Heart left ventricle (tissue), 16 donors: ENCODE measurements at regions not wholly inside any gene's neighbourhood (a gene's known extent, or its start where the extent isn't known, plus 50 kb on each side); places are given as distances from the start of the nearest gene placed in this dataset.
A peak's percentile ranks its signal among the peaks of the same experiment; 100 is the strongest.

Source experiments
- ATAC-seq, 4 donors: fragments of 200-7000 bp; cut with Tn5 transposase; one replicate each; pipeline ENCODE4 v1.9.1; 2020 to 2022; ENCODE audit warnings: moderate library complexity in 4 of 4, mild to moderate bottlenecking in 3 of 4, moderate number of reproducible peaks in 1 of 4
- DNase-seq, 5 donors: peaks; one replicate each; pipeline ENCODE4 v3.0.0-alpha.2; 2020
- H3K27ac ChIP-seq, 12 donors: fragments of 200-600 bp; sonication (generic) in 4 of 12; one replicate each; pipeline versions ENCODE4 v1.5.0 to v1.8.0; 2016 to 2022; ENCODE audit warnings: mild to moderate bottlenecking in 2 of 12
- H3K27me3 ChIP-seq, 9 donors: fragments of 200-600 bp; sonication (generic) in 2 of 9; one replicate each; pipeline versions ENCODE4 v1.5.1 to v1.8.0; 2016 to 2022; ENCODE audit warnings: mild to moderate bottlenecking in 3 of 9
- H3K36me3 ChIP-seq, 9 donors: fragments of 200-600 bp; sonication (generic) in 2 of 9; one replicate each; pipeline versions ENCODE4 v1.5.0 to v1.8.0; 2018 to 2022; ENCODE audit warnings: mild to moderate bottlenecking in 2 of 9
- H3K4me1 ChIP-seq, 12 donors: fragments of 200-600 bp; sonication (generic) in 4 of 12; one replicate each; pipeline versions ENCODE4 v1.5.0 to v1.8.0; 2016 to 2022; ENCODE audit warnings: mild to moderate bottlenecking in 3 of 12
- H3K4me3 ChIP-seq, 12 donors: fragments of 200-600 bp; sonication (generic) in 4 of 12; one replicate each; pipeline versions ENCODE4 v1.5.0 to v1.8.0; 2017 to 2022; ENCODE audit warnings: mild to moderate bottlenecking in 9 of 12, moderate library complexity in 4 of 12
- H3K9me3 ChIP-seq, 12 donors: fragments of 200-600 bp; sonication (generic) in 4 of 12; one replicate each; pipeline versions ENCODE4 v1.5.0 to v1.8.0; 2016 to 2022; ENCODE audit warnings: mild to moderate bottlenecking in 1 of 12
- CTCF ChIP-seq, 12 donors: fragments of 200-600 bp; sonication (generic) in 4 of 12; IDR thresholded peaks; one replicate each; pipeline versions ENCODE4 v1.5.0 to v1.8.0; 2018 to 2022; ENCODE audit warnings: antibody characterized with exemption in 12 of 12, mild to moderate bottlenecking in 5 of 12
- POLR2A ChIP-seq, 2 donors: fragments of 450-650 bp; IDR thresholded peaks; one replicate each; pipeline ENCODE4 v1.6.1; 2017; ENCODE audit warnings: antibody characterized with exemption in 2 of 2, mild to moderate bottlenecking in 2 of 2, moderate library complexity in 2 of 2
- WGBS, 4 donors: extraction: QIAGEN DNeasy Blood & Tissue Kit in 2 of 4; methylation state at CpG; one replicate each; pipeline versions ENCODE4 v1.1.5 to v1.1.7; 2013 to 2018; 5-methylcytosine and 5-hydroxymethylcytosine counted together
- intact Hi-C, 10 donors: fragments of 100-400 bp; cut with DNase I; formaldehyde crosslinking; loops; one replicate each; pipeline versions ENCODE4 v1.11.1 to v1.14.2; 2022
- donor health status: ischemic (EF 13 %, LVEDD 7.1; RV severe dilation, severe dysfunction).
- donor health status: healthy with polysubstance abuse.
- donor health status: DM: no; HTN: yes; CAD: no.
- donor health status: DM: no; HTN: no; CAD: no.
- donor health status: ischemic (EF 25% LVEDD 6.9; RV normal size, moderate dysfunction).
- donor health status: ischemic (EF 25% LVEDD 5.7; RV mildly dilated, moderate dysfunction).
- donor health status: healthy.
- donor health status: DM: yes; HTN: yes; CAD: no.
- donor health status: ischemic (EF 35%, LVEDD 5.7; RV mildly dilated, moderate dysfunction).
- donor health status: nonischemic (EF 11% LVEDD 7.7; RV severe dilation, severe dysfunction).
- donor health status: DM: yes; HTN: yes; CAD: no.
- donor health status: PGD.
- donor health status: ischemic (EF 29% LVEDD 5.4; RV normal size, mild dysfunction).
- donor health status: nonischemic (EF 23%, LVEDD 6.1; RV moderate dilation, normal function).

DNA sequence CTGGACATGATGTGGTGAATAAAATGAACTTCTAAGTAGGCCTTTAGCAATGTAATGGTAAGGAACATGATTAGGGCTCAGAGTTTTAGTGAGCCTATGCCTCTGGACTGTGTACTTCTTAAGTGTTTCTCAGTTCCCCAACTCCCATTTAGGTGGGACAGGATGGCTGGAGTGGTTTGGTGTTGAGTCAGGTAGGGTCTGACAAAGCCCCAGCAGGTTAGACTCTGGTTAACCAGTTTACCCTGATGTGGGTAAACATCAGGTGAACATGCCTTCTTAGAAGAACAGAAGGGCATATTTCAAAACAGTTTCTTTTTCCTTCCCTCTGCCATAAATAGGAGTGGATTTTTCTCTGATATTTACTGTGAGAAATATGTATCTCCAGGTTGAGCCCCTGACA, 1548.7 kb downstream of the GRIK2 start:
- H3K36me3 ChIP-seq = no peaks in the 10 kb centered on the region
- TF ChIP-seq CTCF (IDR thresholded peaks at IDR 0.05) = no peak
- TF ChIP-seq POLR2A (IDR thresholded peaks at IDR 0.05) = no peak
- no peaks in the 10 kb centered on the region for H3K9me3 ChIP-seq
- DNase-seq (no peak), ATAC-seq (no peak)
- intact Hi-C loops = no loop called here
- H3K27ac ChIP-seq = no peak overlapping the region
- H3K4me3 ChIP-seq = no peak overlapping the region
- H3K4me1 ChIP-seq = no peaks in the 10 kb centered on the region
- no peaks in the 10 kb centered on the region for H3K27me3 ChIP-seq

DNA sequence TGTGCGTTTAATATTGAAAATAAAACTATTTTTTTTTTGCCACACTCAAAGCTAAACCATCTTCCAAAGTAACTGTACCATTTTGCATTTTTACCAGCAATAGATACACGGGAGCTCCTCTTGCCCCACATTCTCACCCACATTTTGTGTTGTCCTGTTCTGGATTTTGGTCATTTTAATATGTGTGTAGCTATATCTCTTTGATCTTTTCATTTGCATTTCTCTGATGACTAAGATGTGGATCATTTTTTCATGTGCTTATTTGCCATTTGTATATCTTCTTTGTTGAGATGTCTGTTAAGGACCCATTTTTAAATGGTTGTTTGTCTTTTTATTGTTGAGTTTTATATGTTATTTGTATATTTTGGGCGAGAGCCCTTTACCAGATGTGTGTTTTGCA, 1543.5 kb downstream of the GRIK2 start:
- intact Hi-C loops = no loop called here

DNA sequence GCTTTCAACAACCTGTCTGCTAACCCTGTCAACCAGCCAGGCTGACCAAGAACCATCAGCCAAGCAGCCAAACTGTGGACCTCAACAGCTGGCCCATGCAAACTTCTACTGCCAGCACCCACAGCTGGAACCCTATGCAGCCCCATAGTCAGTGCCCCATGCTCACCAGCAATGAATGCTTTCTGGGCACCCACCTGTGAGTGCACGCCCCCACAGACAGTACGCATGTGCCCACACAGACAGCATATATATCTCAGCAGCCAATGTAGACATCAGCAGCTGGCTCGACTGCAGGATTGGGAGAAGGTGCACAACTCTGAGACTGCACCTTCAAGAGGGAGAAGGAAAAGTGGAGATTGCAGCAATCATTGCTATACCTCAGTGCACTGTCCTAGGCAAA, 1534.6 kb downstream of the GRIK2 start:
- Histone ChIP-seq H3K27ac (no peak overlapping the region), H3K36me3 (no peaks in the 10 kb centered on the region), H3K4me1 (no peaks in the 10 kb centered on the region), H3K4me3 (no peak overlapping the region), H3K9me3 (no peaks in the 10 kb centered on the region), H3K27me3 (no peaks in the 10 kb centered on the region)
- TF ChIP-seq CTCF (IDR thresholded peaks at IDR 0.05) (no peak), POLR2A (IDR thresholded peaks at IDR 0.05) (no peak)
- DNase-seq (peak in 1 of 5 donors; percentile 33), ATAC-seq (no peak)
- 79 to 94% (median 91%) methylated on average over 2 to 3 of the region's 3 CpGs for WGBS, 4 donors
- intact Hi-C loops = no loop called here

More for the DNA sequence above, 1543.5 kb downstream of the GRIK2 start:
- ATAC-seq = no peak
- H3K9me3 ChIP-seq = no peaks in the 10 kb centered on the region
- no peak overlapping the region for H3K4me3 ChIP-seq
- H3K36me3 ChIP-seq = no peaks in the 10 kb centered on the region
- H3K27me3 ChIP-seq = no peaks in the 10 kb centered on the region
- DNase-seq = no peak
- H3K27ac ChIP-seq = no peak overlapping the region
- 52 to 62% (median 56%) methylated on average over 3 of the region's 3 CpGs for WGBS, 4 donors
- TF ChIP-seq POLR2A (IDR thresholded peaks at IDR 0.05) (no peak), CTCF (IDR thresholded peaks at IDR 0.05) (no peak)
- H3K4me1 ChIP-seq = no peaks in the 10 kb centered on the region

DNA sequence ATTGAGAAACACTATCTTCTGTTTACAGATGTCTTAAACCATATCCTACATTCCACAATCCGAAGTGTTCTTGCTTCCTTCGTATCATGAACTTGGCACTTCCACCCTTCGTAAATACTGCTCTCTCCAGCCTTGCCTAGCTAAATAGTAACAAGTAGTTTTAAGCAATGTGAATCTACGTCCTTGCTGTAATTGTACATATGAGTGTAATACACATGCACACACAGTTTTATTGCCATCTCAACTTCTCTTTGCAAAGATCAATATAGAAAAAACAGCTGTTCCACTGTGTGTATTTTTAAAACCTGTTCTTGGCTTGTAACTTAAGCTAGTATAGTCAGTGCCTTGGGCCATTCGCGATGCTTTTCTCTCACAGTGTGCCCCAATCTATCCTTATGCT, 1524.7 kb downstream of the GRIK2 start:
- no peaks in the 10 kb centered on the region for H3K27me3 ChIP-seq
- no peak overlapping the region for H3K27ac ChIP-seq
- DNase-seq (no peak), ATAC-seq (no peak)
- intact Hi-C loops = no loop called here
- H3K4me3 ChIP-seq = no peak overlapping the region
- H3K9me3 ChIP-seq = peaks cover 0 to 3% (median 0%) of the 10 kb centered on the region in 12 donors
- no peaks in the 10 kb centered on the region for H3K36me3 ChIP-seq
- TF ChIP-seq CTCF (IDR thresholded peaks at IDR 0.05) (no peak), POLR2A (IDR thresholded peaks at IDR 0.05) (no peak)
- no peaks in the 10 kb centered on the region for H3K4me1 ChIP-seq
- WGBS, 4 donors = 68 to 72% (median 70%) methylated on average over 6 of the region's 6 CpGs
